Right cardiac atrium (tissue), 5 donors: ENCODE measurements at regions not wholly inside any gene's neighbourhood (a gene's known extent, or its start where the extent isn't known, plus 50 kb on each side); places are given as distances from the start of the nearest gene placed in this dataset.

Experiments used
- ATAC-seq, 2 donors: fragments of 200-7000 bp; cut with Tn5 transposase; one replicate each; pipeline versions ENCODE4 v1.8.0 to v1.9.1; 2020; ENCODE audit warnings: moderate library complexity in 2 of 2, mild to moderate bottlenecking in 1 of 2
- DNase-seq, 3 donors: peaks; one replicate each; pipeline ENCODE4 v3.0.0-alpha.2; 2020
- H3K27ac ChIP-seq: one replicate; pipeline ENCODE4 v1.5.1; 2013; ENCODE audit warnings: mild to moderate bottlenecking, low read length, control low read depth, moderate library complexity
- H3K27me3 ChIP-seq: one replicate; pipeline ENCODE4 v1.6.1; 2013; ENCODE audit not compliant: control insufficient read depth, insufficient read depth
- H3K4me1 ChIP-seq: one replicate; pipeline ENCODE4 v1.6.1; 2013; ENCODE audit warnings: low read length; ENCODE audit not compliant: control insufficient read depth, insufficient read depth
- H3K4me3 ChIP-seq: one replicate; pipeline ENCODE4 v1.5.1; 2013; ENCODE audit warnings: low read length, control low read depth
- H3K9me3 ChIP-seq: one replicate; pipeline ENCODE4 v1.6.1; 2013; ENCODE audit warnings: low read length; ENCODE audit not compliant: control insufficient read depth
- WGBS: extraction: QIAGEN DNeasy Blood & Tissue Kit; methylation state at CpG from one replicate; pipeline ENCODE4 v1.1.7; 2013; 5-methylcytosine and 5-hydroxymethylcytosine counted together
- intact Hi-C, 4 donors: fragments of 100-400 bp; cut with DNase I; formaldehyde crosslinking; loops; one replicate each; pipeline versions ENCODE4 v1.11.0 to v1.14.0; 2022 to 2023
- donor health status: healthy with polysubstance abuse.
- donor health status: DM: no; HTN: yes; CAD: no.
- donor health status: DM: no; HTN: no; CAD: no.
- donor health status: DM: no; HTN: yes; CAD: no; lungs with severe emphysema.
- donor health status: DM: yes; HTN: yes; CAD: no.

GRCh38 chr6:113626475-113626874 is 230.7 kb upstream of the MARCKS start:
- WGBS = 90% methylated on average over 1 of the region's 1 CpG
- intact Hi-C loops = no loop called here
- no peak overlapping the region for H3K27ac ChIP-seq

GRCh38 chr6:113627480-113627879 is 229.7 kb upstream of the MARCKS start:
- no peak overlapping the region for H3K4me3 ChIP-seq
- 92% methylated on average over 2 of the region's 2 CpGs for WGBS
- H3K4me1 ChIP-seq = peaks cover 3% of the 10 kb centered on the region
- H3K27me3 ChIP-seq = no peaks in the 10 kb centered on the region
- no peak for DNase-seq
- no peaks in the 10 kb centered on the region for H3K9me3 ChIP-seq
- H3K27ac ChIP-seq = no peak overlapping the region
- ATAC-seq = no peak
- intact Hi-C loops = no loop called here

More at GRCh38 chr6:113626475-113626874, 230.7 kb upstream of the MARCKS start:
- Histone ChIP-seq H3K27me3 (no peaks in the 10 kb centered on the region), H3K9me3 (no peaks in the 10 kb centered on the region), H3K4me1 (peaks cover 3% of the 10 kb centered on the region), H3K4me3 (no peak overlapping the region)
- ATAC-seq (no peak), DNase-seq (no peak)

DNA sequence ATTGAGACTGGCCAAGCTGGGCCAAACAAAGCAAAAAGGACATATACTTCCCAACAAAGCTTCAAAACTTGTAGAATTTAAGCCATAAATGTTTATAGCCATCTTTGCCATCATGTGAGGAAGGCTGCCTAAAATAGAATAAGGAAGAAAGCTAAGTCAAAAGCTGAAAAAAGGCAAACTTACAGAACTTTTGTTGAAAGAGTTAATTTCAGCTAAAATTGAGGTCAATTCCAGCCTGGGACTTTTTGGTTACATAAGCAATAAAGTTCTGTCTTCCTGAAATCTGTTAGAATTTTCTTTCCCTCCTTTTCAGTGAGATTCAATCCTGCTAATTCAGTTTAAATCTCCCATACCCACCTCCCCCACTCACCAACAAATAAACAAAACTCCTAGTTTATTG is 227.9 kb upstream of the MARCKS start:
- DNase-seq (no peak), ATAC-seq (no peak)
- H3K27me3 ChIP-seq = no peaks in the 10 kb centered on the region
- intact Hi-C loops = no loop called here
- H3K9me3 ChIP-seq = no peaks in the 10 kb centered on the region
- peaks cover 3% of the 10 kb centered on the region for H3K4me1 ChIP-seq
- H3K27ac ChIP-seq = no peak overlapping the region
- H3K4me3 ChIP-seq = no peak overlapping the region

DNA sequence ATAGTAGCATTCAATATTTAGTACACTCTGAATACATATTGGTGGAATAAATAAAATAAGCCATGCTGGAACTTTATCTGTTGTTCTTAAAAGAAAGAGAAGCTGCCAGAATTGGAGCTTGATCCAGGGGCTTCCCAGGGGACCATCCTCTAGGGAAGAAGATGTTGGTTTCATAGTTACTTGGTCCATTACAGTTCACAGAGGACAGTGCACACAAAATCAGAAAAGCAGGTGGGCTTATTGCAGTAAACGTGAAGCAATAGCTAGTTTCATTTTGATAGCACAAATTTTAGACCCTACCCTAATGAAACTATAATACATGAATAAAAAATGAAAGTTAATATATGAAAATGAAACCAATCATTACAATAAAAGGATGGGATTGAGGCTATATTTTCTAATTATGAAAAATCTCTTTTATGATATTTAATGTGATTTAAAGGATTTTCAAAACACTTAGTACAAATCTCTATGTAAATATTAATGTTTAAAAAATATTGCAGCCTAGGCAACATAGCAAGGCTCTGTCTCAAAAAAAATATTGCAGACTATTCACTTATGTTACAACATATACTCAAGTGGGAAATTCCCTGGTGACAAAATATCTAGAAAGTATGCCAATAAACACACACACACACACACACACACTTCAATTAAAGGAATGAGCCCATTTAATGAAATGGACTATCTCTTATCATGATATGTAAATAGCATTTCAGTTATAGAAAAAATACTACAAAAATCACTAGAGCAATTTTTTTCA is 227.0 kb upstream of the MARCKS start:
- no peak overlapping the region for H3K4me3 ChIP-seq

DNA sequence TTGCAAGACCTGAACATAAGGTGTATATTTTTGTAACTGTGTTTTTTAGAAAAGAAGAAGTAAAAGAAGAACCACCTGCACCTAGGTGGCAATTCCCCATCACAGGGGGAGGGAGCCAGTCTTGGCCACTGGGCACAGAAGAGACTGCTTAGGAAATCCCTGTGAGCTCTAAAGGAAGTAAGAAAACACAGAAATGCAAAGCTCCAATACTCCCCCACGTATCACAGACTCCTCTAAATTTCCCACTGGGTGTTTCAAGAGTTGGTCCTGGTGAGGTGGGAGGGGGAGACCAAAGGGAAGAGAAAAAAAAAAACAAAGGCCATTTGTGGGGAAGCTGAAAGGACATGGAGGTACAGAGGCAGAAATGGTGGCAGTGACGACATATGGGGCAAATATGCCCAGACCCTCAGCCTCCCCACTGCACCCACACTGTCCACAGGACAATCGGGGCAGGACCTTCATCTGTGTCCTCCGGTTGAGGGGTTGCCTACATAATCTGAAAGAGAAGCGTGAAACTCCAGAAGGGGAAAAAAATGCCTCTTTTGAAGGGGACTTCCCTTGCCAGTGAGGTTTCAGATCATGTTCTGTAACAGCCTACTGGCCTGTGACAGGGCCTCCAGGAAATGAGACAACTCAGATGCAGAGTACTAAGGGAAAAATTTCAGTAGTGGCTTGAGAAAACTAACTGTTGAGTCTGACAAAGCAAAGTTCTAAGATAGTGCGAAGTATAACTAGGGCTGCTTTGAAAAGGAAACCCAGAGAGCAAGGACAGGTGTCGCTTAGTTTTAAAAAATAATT is 226.2 kb upstream of the MARCKS start:
- Histone ChIP-seq H3K4me1 (peaks cover 3% of the 10 kb centered on the region), H3K27ac (peak overlapping the region; percentile 67)
- intact Hi-C loops = no loop called here

More for the DNA sequence above, 227.0 kb upstream of the MARCKS start:
- DNase-seq = no peak
- Histone ChIP-seq H3K27ac (no peak overlapping the region), H3K4me1 (peaks cover 3% of the 10 kb centered on the region), H3K27me3 (no peaks in the 10 kb centered on the region), H3K9me3 (no peaks in the 10 kb centered on the region)
- no peak for ATAC-seq
- 35% methylated on average over 1 of the region's 1 CpG for WGBS
- intact Hi-C loops = no loop called here

DNA sequence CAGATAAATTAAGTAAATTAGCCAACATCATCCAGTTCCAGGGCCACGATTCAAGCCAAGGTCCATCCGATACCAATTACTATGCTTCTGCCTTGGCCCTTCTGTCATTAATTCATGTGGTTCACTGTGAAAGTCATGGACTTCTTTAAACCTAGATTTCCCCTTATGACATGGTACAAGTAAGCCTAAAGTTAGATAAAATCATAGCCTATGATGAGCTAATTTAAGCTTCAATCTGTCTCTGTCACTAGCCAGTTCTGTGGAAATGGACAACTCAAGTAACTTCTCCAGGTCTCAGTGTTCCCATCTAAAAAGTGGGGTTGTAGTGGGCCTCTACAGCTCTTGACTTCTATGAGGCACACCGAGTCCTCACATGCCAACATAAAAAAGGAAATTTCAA is 225.5 kb upstream of the MARCKS start:
- H3K4me1 ChIP-seq = peaks cover 3% of the 10 kb centered on the region
- ATAC-seq (no peak), DNase-seq (no peak)
- no peaks in the 10 kb centered on the region for H3K27me3 ChIP-seq
- H3K4me3 ChIP-seq = no peak overlapping the region
- no peaks in the 10 kb centered on the region for H3K9me3 ChIP-seq
- intact Hi-C loops = no loop called here
- no peak overlapping the region for H3K27ac ChIP-seq
- WGBS = 77% methylated on average over 3 of the region's 3 CpGs

More for the DNA sequence above, 226.2 kb upstream of the MARCKS start:
- ATAC-seq (peak; percentile 74 to 82), DNase-seq (peak in 1 of 3 donors; percentile 46)
- Histone ChIP-seq H3K9me3 (no peaks in the 10 kb centered on the region), H3K4me3 (no peak overlapping the region), H3K27me3 (no peaks in the 10 kb centered on the region)
- 53% methylated on average over 7 of the region's 7 CpGs for WGBS

- peak overlapping the region; percentile 86 for H3K27ac ChIP-seq
- peak overlapping the region; percentile 22 for H3K4me3 ChIP-seq
- no peaks in the 10 kb centered on the region for H3K27me3 ChIP-seq
- WGBS = 28% methylated on average over 8 of the region's 8 CpGs
- DNase-seq = peak in 1 of 3 donors; percentile 29
- no peaks in the 10 kb centered on the region for H3K9me3 ChIP-seq
- peaks cover 3% of the 10 kb centered on the region for H3K4me1 ChIP-seq
- ATAC-seq = peak; percentile 72 to 89
- intact Hi-C loops = no loop called here
Observed at GRCh38 chr6:113632220-113632864, 224.8 kb upstream of the MARCKS start.

DNA sequence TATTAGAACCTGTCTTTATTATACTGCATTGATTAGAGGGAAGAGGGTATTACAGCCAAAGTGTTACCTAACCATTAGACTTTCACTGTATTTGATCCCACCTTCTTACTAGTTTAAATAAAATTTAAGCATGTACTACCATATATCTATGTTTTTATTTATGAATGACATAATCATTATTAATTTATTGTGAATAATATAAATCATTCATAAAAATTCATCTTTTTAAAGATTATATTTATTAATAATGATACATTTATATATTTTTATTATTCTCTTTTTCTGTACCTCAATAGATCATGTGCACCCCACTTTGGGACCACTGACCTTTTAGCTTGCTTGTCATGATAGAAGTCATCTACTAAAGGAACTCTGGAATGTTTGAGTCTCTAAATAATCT is 223.5 kb upstream of the MARCKS start:
- peaks cover 3% of the 10 kb centered on the region for H3K4me1 ChIP-seq
- no peaks in the 10 kb centered on the region for H3K9me3 ChIP-seq
- H3K27me3 ChIP-seq = no peaks in the 10 kb centered on the region
- H3K4me3 ChIP-seq = no peak overlapping the region
- intact Hi-C loops = no loop called here
- no peak overlapping the region for H3K27ac ChIP-seq
- no peak for DNase-seq
- no peak for ATAC-seq

DNA sequence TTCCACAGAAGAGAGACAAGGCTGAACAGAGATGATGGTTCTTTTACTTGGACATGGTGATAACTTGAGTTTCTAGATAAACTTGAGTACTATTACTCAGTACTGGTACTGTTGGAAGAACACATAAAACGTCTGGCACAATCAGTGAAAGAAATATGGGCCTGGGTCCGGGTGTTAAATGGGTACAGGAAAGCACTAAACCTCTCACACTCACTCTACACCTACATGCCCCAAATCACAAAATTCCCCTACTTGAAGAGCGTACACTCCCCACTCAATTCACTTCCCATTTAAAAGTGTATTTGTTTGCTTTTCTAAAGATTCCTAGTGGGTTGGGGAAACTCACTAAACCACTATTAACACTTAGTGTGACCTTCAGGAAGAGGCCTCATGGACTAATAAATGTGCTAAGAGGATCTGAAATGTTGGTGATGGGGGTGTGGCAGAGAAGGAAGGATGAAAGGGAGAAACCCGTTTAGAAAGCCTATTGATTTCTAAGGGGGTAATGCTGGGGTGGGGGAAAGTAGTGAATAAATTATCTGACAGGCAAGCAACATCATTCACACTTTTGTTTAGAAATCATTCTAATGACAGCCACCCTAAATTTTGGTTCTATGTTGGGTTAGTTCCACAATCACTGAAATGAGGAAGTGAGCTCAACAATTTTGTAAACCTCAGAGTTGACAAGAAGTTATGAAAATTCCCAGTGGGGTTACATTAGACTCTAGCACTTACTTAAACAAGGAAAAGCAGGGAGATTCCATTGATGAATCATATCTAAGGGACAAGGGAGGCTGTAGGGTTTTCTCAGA is 222.6 kb upstream of the MARCKS start:
- Histone ChIP-seq H3K27ac (no peak overlapping the region), H3K27me3 (no peaks in the 10 kb centered on the region), H3K4me1 (peaks cover 3% of the 10 kb centered on the region), H3K9me3 (no peaks in the 10 kb centered on the region), H3K4me3 (no peak overlapping the region)
- ATAC-seq = no peak
- DNase-seq = no peak
- intact Hi-C loops = no loop called here
- 75% methylated on average over 4 of the region's 4 CpGs for WGBS

- peaks cover 3% of the 10 kb centered on the region for H3K4me1 ChIP-seq
- no peaks in the 10 kb centered on the region for H3K9me3 ChIP-seq
- no peak overlapping the region for H3K27ac ChIP-seq
- ATAC-seq (no peak), DNase-seq (no peak)
- no peak overlapping the region for H3K4me3 ChIP-seq
- intact Hi-C loops = no loop called here
- no peaks in the 10 kb centered on the region for H3K27me3 ChIP-seq
- WGBS = 67% methylated on average over 1 of the region's 1 CpG
Observed at GRCh38 chr6:113635222-113635986, 221.7 kb upstream of the MARCKS start.
